Nephron progenitor cell (in vitro differentiated cells): ENCODE measurements at regions not wholly inside any gene's neighbourhood (a gene's known extent, or its start where the extent isn't known, plus 50 kb on each side); places are given as distances from the start of the nearest gene placed in this dataset.

Source experiments
- DNase-seq: peaks from one replicate; pipeline ENCODE4 v3.0.0; 2021
- H3K27ac Mint-ChIP-seq: 2 replicates; pipeline ENCODE4 v1.8.0; 2021; ENCODE audit warnings: mild to moderate bottlenecking, moderate library complexity, mixed read lengths
- H3K27me3 Mint-ChIP-seq: 2 replicates; pipeline ENCODE4 v1.8.0; 2021; ENCODE audit warnings: mild to moderate bottlenecking, low read depth, mixed read lengths; ENCODE audit not compliant: poor library complexity
- H3K36me3 Mint-ChIP-seq: 2 replicates; pipeline ENCODE4 v1.8.0; 2021; ENCODE audit warnings: low read depth, mixed read lengths
- H3K4me1 Mint-ChIP-seq: 2 replicates; pipeline ENCODE4 v1.8.0; 2021; ENCODE audit warnings: mixed read lengths
- H3K4me3 Mint-ChIP-seq: 2 replicates; pipeline ENCODE4 v1.8.0; 2021; ENCODE audit warnings: mild to moderate bottlenecking, moderate library complexity, mixed read lengths
- H3K9me3 Mint-ChIP-seq: 2 replicates; pipeline ENCODE4 v1.8.0; 2021; ENCODE audit warnings: mild to moderate bottlenecking, moderate library complexity, mixed read lengths
- TF ChIP-seq, protein P1 (sequence below): fragments of 200-600 bp; sonication (generic); IDR thresholded peaks from 2 replicates; pipeline ENCODE4 v1.5.0; 2021; ENCODE audit warnings: antibody characterized with exemption

DNA sequence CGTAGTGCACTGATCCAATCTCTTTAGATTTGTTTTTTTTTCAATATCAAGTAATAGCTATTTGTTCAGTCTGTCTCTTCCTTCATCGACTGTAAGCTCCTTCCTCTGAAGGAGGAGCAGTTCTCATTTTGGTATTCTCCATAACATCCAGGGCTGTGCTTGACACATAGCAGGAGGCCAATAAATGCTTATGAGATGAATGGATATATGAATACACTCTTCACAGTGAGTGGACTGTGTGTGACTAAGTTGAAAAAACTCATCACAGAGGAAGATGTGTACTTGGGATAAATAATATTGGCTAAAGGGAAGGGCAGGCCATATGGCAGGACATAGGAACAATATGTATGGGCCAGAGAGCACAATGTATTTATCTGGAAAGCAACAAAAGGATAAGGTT is 205.3 kb upstream of the PRICKLE1 start:
- Mint-ChIP-seq H3K36me3 (no peaks in the 10 kb centered on the region), H3K4me1 (peaks cover 27% of the 10 kb centered on the region), H3K27ac (no peak overlapping the region), H3K27me3 (no peaks in the 10 kb centered on the region), H3K4me3 (no peak overlapping the region), H3K9me3 (peaks cover 7% of the 10 kb centered on the region)
- TF ChIP-seq, protein P1, sequence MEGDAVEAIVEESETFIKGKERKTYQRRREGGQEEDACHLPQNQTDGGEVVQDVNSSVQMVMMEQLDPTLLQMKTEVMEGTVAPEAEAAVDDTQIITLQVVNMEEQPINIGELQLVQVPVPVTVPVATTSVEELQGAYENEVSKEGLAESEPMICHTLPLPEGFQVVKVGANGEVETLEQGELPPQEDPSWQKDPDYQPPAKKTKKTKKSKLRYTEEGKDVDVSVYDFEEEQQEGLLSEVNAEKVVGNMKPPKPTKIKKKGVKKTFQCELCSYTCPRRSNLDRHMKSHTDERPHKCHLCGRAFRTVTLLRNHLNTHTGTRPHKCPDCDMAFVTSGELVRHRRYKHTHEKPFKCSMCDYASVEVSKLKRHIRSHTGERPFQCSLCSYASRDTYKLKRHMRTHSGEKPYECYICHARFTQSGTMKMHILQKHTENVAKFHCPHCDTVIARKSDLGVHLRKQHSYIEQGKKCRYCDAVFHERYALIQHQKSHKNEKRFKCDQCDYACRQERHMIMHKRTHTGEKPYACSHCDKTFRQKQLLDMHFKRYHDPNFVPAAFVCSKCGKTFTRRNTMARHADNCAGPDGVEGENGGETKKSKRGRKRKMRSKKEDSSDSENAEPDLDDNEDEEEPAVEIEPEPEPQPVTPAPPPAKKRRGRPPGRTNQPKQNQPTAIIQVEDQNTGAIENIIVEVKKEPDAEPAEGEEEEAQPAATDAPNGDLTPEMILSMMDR, result no peak
- DNase-seq, result no peak

DNA sequence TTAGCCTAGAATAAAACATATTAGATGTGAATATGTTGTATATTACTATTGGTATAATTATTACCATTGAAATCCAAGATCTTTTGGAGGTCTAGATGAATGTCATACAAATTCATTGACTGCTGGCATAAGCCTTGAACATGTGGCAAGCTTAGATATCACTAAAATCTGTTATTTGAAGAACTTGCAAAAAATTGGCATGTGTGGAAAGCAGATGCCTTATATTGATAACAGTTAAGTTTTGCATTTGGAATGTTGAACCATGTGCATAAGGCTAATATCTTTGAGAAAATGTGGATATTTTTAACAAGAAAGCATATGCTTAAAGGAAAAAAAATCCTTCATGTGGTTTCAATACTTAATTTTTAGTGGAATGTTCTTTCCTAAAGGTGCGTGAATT is 203.6 kb upstream of the PRICKLE1 start:
- peaks cover 7% of the 10 kb centered on the region for H3K9me3 Mint-ChIP-seq

DNA sequence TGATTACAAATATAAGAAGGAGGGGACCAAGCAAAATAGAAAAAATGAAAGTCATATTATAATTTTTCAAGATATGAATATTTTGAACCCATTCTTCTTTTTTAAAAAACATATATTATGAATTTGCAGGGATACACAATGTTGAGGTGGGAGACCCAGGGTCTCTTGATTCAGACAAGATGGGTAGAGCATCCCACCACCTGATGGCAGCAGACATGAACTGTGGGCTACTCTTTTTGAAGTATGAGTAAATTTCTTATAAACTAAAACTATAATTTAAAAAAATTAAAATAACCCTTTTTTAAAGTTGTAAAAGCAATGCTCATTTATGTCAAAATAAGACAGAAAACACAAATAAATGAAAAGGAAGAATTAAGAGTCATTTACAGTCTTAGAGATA is 202.7 kb upstream of the PRICKLE1 start:
- Mint-ChIP-seq H3K4me3 (no peak overlapping the region), H3K4me1 (peaks cover 34% of the 10 kb centered on the region), H3K36me3 (no peaks in the 10 kb centered on the region)

More for the DNA sequence above, 203.6 kb upstream of the PRICKLE1 start:
- TF ChIP-seq, protein P1, result no peak
- H3K27me3 Mint-ChIP-seq, result no peaks in the 10 kb centered on the region
- H3K4me1 Mint-ChIP-seq, result peaks cover 26% of the 10 kb centered on the region
- H3K27ac Mint-ChIP-seq, result no peak overlapping the region
- no peak overlapping the region for H3K4me3 Mint-ChIP-seq
- H3K36me3 Mint-ChIP-seq, result no peaks in the 10 kb centered on the region
- DNase-seq, result no peak

DNA sequence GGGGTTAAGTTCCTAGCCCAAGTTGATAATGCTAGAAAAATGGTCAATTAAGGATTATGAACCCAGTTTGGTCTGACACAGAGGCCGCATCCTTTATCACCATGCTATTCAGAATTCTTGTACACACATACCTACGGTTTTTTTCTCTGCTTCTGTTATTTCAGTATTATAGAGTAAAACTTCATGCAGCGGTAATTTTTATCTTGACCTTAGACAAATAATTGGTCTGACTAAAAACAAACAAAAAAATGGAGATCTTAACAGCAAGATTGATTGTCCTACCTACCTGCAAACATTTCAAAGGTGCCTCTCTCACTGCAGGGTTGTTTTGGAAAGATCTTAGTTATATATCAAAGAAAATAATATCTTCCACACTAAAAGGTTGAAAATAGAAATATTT is 201.9 kb upstream of the PRICKLE1 start:
- DNase-seq, result no peak
- Mint-ChIP-seq H3K27me3 (no peaks in the 10 kb centered on the region), H3K4me1 (peaks cover 43% of the 10 kb centered on the region), H3K9me3 (peaks cover 4% of the 10 kb centered on the region), H3K36me3 (no peaks in the 10 kb centered on the region), H3K4me3 (no peak overlapping the region), H3K27ac (no peak overlapping the region)
- TF ChIP-seq, protein P1, result no peak

More for the DNA sequence above, 202.7 kb upstream of the PRICKLE1 start:
- H3K27ac Mint-ChIP-seq, result no peak overlapping the region
- H3K9me3 Mint-ChIP-seq, result peaks cover 7% of the 10 kb centered on the region
- H3K27me3 Mint-ChIP-seq, result no peaks in the 10 kb centered on the region
- TF ChIP-seq, protein P1, result peak; percentile 14
- DNase-seq, result no peak

DNA sequence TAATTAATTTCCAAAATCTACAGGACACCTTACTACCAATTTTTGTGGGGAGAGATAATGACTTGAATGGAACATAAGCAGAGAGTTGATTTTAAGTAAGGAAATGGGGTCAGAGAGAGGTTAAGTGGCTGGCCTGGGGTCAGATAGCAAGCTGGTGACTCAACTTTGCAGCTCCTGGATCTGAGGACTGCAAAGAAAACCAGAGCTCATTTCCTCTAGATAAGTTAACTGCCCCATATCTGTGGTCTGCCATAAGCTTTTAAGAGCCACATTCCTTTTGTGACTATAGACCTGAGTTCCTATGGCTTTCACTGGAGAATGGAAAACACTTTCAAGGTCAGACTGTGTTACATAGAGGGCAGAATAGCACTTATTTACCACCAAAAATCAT is 201.2 kb upstream of the PRICKLE1 start:
- DNase-seq, result peak; percentile 9
- TF ChIP-seq, protein P1, result no peak
- Mint-ChIP-seq H3K36me3 (no peaks in the 10 kb centered on the region), H3K27ac (peak overlapping the region; percentile 86), H3K9me3 (no peaks in the 10 kb centered on the region), H3K27me3 (no peaks in the 10 kb centered on the region), H3K4me1 (peaks cover 46% of the 10 kb centered on the region), H3K4me3 (no peak overlapping the region)
